Activated T-helper 17 cell treated with anti-CD3 and anti-CD28 coated beads, Interleukin-2, amount 50 U/mL, for 72 hours (primary cell): ENCODE measurements at regions not wholly inside any gene's neighbourhood (a gene's known extent, or its start where the extent isn't known, plus 50 kb on each side); places are given as distances from the start of the nearest gene placed in this dataset.

Source experiments
- ATAC-seq: fragments of 150-1000 bp; cut with Tn5 transposase; replicated peaks from 2 replicates; pipeline ENCODE4 v1.10.0; 2021; ENCODE audit warnings: mild to moderate bottlenecking, moderate library complexity
- H3K27ac Mint-ChIP-seq: one replicate; pipeline ENCODE4 v1.8.0; 2022; ENCODE audit warnings: mixed read lengths
- H3K27me3 Mint-ChIP-seq: one replicate; pipeline ENCODE4 v1.8.0; 2022; ENCODE audit warnings: mixed read lengths
- H3K36me3 Mint-ChIP-seq: one replicate; pipeline ENCODE4 v1.8.0; 2022; ENCODE audit warnings: low read depth, mild to moderate bottlenecking, mixed read lengths
- H3K4me1 Mint-ChIP-seq: one replicate; pipeline ENCODE4 v1.8.0; 2022; ENCODE audit warnings: mixed read lengths
- H3K4me3 Mint-ChIP-seq: one replicate; pipeline ENCODE4 v1.8.0; 2022; ENCODE audit warnings: mild to moderate bottlenecking, mixed read lengths
- H3K9me3 Mint-ChIP-seq: one replicate; pipeline ENCODE4 v1.8.0; 2022; ENCODE audit warnings: mixed read lengths

- H3K27ac Mint-ChIP-seq: no peak overlapping the region
- no peaks in the 10 kb centered on the region for H3K36me3 Mint-ChIP-seq
- no peak for ATAC-seq
- no peak overlapping the region for H3K4me3 Mint-ChIP-seq
- no peaks in the 10 kb centered on the region for H3K27me3 Mint-ChIP-seq
- H3K4me1 Mint-ChIP-seq: no peaks in the 10 kb centered on the region
- peaks cover 6% of the 10 kb centered on the region for H3K9me3 Mint-ChIP-seq
Observed at GRCh38 chr18:65260030-65260429, 490.8 kb upstream of the CDH7 start.

GRCh38 chr18:65259403-65259802 is 491.4 kb upstream of the CDH7 start:
- peaks cover 6% of the 10 kb centered on the region for H3K9me3 Mint-ChIP-seq
- no peak overlapping the region for H3K27ac Mint-ChIP-seq
- H3K27me3 Mint-ChIP-seq: no peaks in the 10 kb centered on the region
- no peaks in the 10 kb centered on the region for H3K4me1 Mint-ChIP-seq
- no peaks in the 10 kb centered on the region for H3K36me3 Mint-ChIP-seq
- no peak overlapping the region for H3K4me3 Mint-ChIP-seq
- no peak for ATAC-seq

GRCh38 chr18:65257149-65257548 is 493.7 kb upstream of the CDH7 start:
- Mint-ChIP-seq H3K9me3 (peaks cover 6% of the 10 kb centered on the region), H3K36me3 (no peaks in the 10 kb centered on the region), H3K4me1 (no peaks in the 10 kb centered on the region), H3K4me3 (no peak overlapping the region), H3K27me3 (no peaks in the 10 kb centered on the region), H3K27ac (no peak overlapping the region)
- no peak for ATAC-seq

- H3K27me3 Mint-ChIP-seq: no peaks in the 10 kb centered on the region
- ATAC-seq: no peak
- no peaks in the 10 kb centered on the region for H3K36me3 Mint-ChIP-seq
- no peaks in the 10 kb centered on the region for H3K4me1 Mint-ChIP-seq
- H3K4me3 Mint-ChIP-seq: no peak overlapping the region
- no peak overlapping the region for H3K27ac Mint-ChIP-seq
- H3K9me3 Mint-ChIP-seq: peaks cover 6% of the 10 kb centered on the region
Observed at GRCh38 chr18:65255417-65255816, 495.4 kb upstream of the CDH7 start.

DNA sequence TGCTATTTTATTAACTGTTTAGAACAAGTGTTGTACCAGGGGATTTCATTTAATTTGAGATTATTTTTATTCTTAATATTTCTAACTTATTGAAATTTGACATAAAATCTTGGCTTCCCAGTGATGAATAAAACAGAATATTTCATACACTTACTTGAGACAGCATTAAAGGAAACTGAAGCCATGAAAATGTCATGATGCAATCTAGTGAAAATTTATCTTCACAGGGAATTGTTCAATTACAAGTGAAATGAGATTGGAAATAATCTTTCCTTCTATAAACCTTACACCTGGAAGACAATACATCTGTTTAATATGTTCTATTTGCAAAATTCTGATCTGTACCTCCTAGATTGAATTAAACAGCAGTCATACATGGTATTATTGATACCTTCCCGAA is 511.0 kb upstream of the CDH7 start:
- ATAC-seq: no peak
- no peaks in the 10 kb centered on the region for H3K27me3 Mint-ChIP-seq
- peaks cover 8% of the 10 kb centered on the region for H3K9me3 Mint-ChIP-seq
- no peak overlapping the region for H3K4me3 Mint-ChIP-seq
- H3K36me3 Mint-ChIP-seq: no peaks in the 10 kb centered on the region
- no peaks in the 10 kb centered on the region for H3K4me1 Mint-ChIP-seq
- H3K27ac Mint-ChIP-seq: no peak overlapping the region

- ATAC-seq: no peak
- peaks cover 3% of the 10 kb centered on the region for H3K9me3 Mint-ChIP-seq
- no peaks in the 10 kb centered on the region for H3K27me3 Mint-ChIP-seq
Observed at GRCh38 chr18:65235966-65236624, 514.7 kb upstream of the CDH7 start.

DNA sequence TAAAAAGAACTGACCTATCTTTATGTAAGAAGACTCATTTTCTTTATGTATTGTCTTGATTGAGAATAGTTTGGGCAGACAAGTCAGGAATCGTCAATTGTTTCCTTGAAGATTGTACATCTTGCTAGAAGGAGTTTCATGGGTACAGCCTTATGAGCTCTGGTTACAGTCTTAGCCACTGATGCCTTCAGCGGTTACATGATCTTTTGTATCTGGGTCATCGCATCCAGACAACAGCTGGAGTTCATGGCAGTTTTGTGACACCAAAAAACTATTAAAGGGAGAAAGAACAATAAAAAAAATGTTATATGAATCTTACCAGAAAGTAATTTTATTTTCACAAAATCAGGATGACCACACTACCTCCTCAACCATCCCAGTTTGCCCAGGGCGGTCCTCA is 520.5 kb upstream of the CDH7 start:
- H3K36me3 Mint-ChIP-seq: no peaks in the 10 kb centered on the region
- no peak for ATAC-seq
- H3K27ac Mint-ChIP-seq: no peak overlapping the region
- H3K4me1 Mint-ChIP-seq: no peaks in the 10 kb centered on the region
- no peaks in the 10 kb centered on the region for H3K27me3 Mint-ChIP-seq
- no peak overlapping the region for H3K4me3 Mint-ChIP-seq
- peaks cover 3% of the 10 kb centered on the region for H3K9me3 Mint-ChIP-seq

More at GRCh38 chr18:65235966-65236624, 514.7 kb upstream of the CDH7 start:
- Mint-ChIP-seq H3K36me3 (no peaks in the 10 kb centered on the region), H3K27ac (no peak overlapping the region), H3K4me3 (no peak overlapping the region), H3K4me1 (no peaks in the 10 kb centered on the region)

DNA sequence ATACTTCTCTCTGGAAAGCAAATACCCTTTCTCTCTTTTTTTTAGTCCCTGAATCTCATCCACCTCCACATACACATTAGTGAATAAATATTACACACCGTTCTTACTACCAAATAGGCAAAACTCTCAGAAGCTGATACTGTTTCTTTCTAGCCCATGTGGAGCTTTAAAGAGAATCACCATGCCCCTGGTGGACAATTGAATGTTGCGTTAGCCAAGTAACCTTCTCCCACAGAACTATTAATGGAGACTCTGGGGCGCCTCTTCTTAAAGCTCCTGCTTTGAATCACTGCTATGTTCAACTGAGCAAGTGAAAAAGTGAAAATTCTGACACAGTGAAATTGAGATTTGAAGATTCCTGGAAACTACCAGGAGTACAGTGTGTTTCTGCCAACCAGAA is 522.8 kb upstream of the CDH7 start:
- H3K9me3 Mint-ChIP-seq: peaks cover 12% of the 10 kb centered on the region
- no peaks in the 10 kb centered on the region for H3K4me1 Mint-ChIP-seq
- H3K27me3 Mint-ChIP-seq: no peaks in the 10 kb centered on the region
- no peaks in the 10 kb centered on the region for H3K36me3 Mint-ChIP-seq
- H3K27ac Mint-ChIP-seq: no peak overlapping the region
- ATAC-seq: no peak
- H3K4me3 Mint-ChIP-seq: no peak overlapping the region

DNA sequence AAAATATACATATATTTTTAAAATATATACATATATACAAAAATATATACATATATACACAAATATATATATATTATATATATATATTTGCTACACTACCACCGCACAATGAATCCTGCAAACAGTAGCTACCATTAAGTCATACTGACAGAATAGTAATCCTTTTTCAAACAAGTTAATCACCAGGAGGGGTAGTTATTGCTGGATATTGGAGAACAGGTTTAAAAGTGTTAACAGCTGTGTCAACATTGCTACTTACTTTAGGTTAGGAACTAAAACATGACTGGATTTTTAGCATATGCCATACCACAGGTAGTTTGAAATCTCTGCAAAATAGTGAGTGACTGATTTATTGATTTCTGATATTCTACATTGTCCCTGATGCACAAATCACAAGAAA is 529.1 kb upstream of the CDH7 start:
- Mint-ChIP-seq H3K27me3 (no peaks in the 10 kb centered on the region), H3K4me1 (no peaks in the 10 kb centered on the region), H3K4me3 (no peak overlapping the region), H3K36me3 (no peaks in the 10 kb centered on the region), H3K9me3 (peaks cover 17% of the 10 kb centered on the region), H3K27ac (no peak overlapping the region)
- ATAC-seq: no peak

DNA sequence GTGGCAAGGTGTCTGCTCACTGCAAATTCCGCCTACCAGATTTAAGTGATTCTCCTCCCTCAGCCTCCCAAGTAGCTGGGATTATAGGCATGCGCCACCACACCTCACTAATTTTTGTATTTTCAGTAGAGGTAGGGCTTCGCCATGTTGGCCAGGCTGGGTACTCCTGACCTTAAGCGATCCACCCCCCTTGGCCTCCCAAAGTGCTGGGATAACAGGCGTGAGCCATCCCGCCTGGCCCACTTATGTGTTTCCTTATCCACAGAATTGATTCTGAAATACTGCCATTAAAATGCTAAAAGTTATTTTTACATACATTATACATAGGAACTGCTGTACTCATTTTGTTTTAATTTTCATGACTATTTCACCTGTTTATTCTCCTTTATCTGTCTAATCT is 529.7 kb upstream of the CDH7 start:
- H3K4me3 Mint-ChIP-seq: no peak overlapping the region
- no peak for ATAC-seq
- no peaks in the 10 kb centered on the region for H3K36me3 Mint-ChIP-seq
- no peaks in the 10 kb centered on the region for H3K27me3 Mint-ChIP-seq
- H3K4me1 Mint-ChIP-seq: no peaks in the 10 kb centered on the region
- H3K27ac Mint-ChIP-seq: no peak overlapping the region
- peaks cover 15% of the 10 kb centered on the region for H3K9me3 Mint-ChIP-seq

DNA sequence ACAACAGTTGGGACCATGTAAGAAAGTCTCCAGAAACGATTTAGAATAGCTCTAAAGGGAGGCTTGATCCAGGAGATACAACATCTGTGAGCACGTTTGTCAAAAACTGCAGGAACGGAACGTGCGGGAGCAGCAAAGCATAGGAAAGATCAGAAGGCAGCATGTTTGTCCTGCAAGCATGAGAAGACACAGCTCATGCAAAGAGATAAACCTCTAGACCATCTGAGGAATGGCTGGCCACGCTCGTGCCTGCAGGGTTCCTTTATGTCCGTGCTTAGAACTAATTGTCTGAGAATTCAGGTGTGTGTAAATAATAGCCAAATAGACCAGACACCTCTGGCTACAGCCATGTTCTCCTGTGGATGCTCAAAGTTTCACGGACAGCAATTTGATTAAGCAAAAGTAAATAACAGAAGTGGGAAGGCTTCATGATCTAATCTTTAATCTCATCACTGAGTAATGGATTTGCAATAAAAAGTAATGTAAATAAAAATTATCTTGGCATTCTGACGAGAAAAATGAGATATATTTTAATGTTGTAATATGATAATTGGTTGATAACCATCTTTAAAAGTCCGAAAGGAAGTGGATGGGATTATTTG is 534.8 kb upstream of the CDH7 start:
- H3K36me3 Mint-ChIP-seq: no peaks in the 10 kb centered on the region
- no peak overlapping the region for H3K27ac Mint-ChIP-seq
- no peak overlapping the region for H3K4me3 Mint-ChIP-seq
- H3K27me3 Mint-ChIP-seq: no peaks in the 10 kb centered on the region
- ATAC-seq: no peak
- peaks cover 17% of the 10 kb centered on the region for H3K9me3 Mint-ChIP-seq
- no peaks in the 10 kb centered on the region for H3K4me1 Mint-ChIP-seq

- Mint-ChIP-seq H3K9me3 (peaks cover 20% of the 10 kb centered on the region), H3K27ac (no peak overlapping the region), H3K4me3 (no peak overlapping the region), H3K36me3 (no peaks in the 10 kb centered on the region), H3K27me3 (no peaks in the 10 kb centered on the region), H3K4me1 (no peaks in the 10 kb centered on the region)
- no peak for ATAC-seq
Observed at GRCh38 chr18:65214456-65214855, 536.4 kb upstream of the CDH7 start.

GRCh38 chr18:65206551-65207260 is 544.1 kb upstream of the CDH7 start:
- Mint-ChIP-seq H3K4me1 (no peaks in the 10 kb centered on the region), H3K27me3 (no peaks in the 10 kb centered on the region), H3K36me3 (no peaks in the 10 kb centered on the region), H3K27ac (no peak overlapping the region), H3K4me3 (no peak overlapping the region), H3K9me3 (peaks cover 8% of the 10 kb centered on the region)
- no peak for ATAC-seq

GRCh38 chr18:65202091-65202490 is 548.7 kb upstream of the CDH7 start:
- Mint-ChIP-seq H3K27me3 (no peaks in the 10 kb centered on the region), H3K4me3 (no peak overlapping the region), H3K9me3 (peaks cover 7% of the 10 kb centered on the region), H3K27ac (no peak overlapping the region), H3K4me1 (no peaks in the 10 kb centered on the region), H3K36me3 (no peaks in the 10 kb centered on the region)
- ATAC-seq: no peak

DNA sequence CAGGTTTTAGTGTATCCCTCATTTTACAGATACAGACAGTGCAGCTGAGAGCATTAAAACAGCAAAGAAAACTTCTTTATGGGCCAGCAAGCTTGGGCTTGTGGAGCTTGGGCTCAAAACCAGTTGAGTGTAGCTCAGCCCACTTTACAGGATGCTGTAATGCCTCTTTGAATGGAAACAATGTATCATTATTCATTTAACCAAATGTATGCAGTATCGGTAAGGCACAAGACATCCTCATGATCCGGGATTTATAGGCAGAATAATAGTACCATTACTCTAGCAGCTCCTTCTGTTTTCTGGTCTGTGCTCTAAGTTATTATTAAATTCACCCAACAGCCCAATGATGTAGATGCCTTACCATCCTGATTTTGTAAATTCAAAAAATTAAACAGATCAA is 575.1 kb upstream of the CDH7 start:
- no peak overlapping the region for H3K4me3 Mint-ChIP-seq
- no peaks in the 10 kb centered on the region for H3K36me3 Mint-ChIP-seq

More for the DNA sequence above, 575.1 kb upstream of the CDH7 start:
- Mint-ChIP-seq H3K27ac (no peak overlapping the region), H3K9me3 (peaks cover 16% of the 10 kb centered on the region), H3K4me1 (no peaks in the 10 kb centered on the region), H3K27me3 (no peaks in the 10 kb centered on the region)
- ATAC-seq: no peak
